CD4-positive, alpha-beta T cell treated with Interleukin-17A for 1 hour (primary cell): ENCODE measurements at regions not wholly inside any gene's neighbourhood (a gene's known extent, or its start where the extent isn't known, plus 50 kb on each side); places are given as distances from the start of the nearest gene placed in this dataset.
"Not testable (repeated sequence)": the region's sequence is repeated elsewhere in the genome, so short reads cannot be mapped to it uniquely, and the experiment has no call there.

Experiments used
- DNase-seq: peaks from one replicate; pipeline ENCODE4 v3.0.0-alpha.2; 2020

DNA sequence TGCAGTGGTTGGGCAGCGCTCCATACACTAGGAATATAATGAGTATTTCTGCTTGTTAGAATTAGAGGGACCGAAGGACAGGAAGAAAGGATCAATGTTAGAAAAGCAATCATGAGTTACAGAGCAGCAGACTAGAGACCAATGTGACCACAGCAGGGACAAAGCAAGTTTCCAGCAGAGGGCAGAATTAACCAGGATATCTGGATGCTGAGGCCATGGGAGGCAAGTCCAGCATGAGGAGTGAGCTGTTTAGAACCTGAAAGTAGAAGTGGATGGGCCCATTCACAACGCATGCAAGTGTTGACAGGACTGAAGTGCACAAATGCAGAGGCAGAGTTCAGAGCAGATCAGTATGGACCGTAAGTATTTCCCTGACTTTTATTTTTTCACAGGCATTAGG is 910.4 kb upstream of the GYPC start:
- DNase-seq: no peak

DNA sequence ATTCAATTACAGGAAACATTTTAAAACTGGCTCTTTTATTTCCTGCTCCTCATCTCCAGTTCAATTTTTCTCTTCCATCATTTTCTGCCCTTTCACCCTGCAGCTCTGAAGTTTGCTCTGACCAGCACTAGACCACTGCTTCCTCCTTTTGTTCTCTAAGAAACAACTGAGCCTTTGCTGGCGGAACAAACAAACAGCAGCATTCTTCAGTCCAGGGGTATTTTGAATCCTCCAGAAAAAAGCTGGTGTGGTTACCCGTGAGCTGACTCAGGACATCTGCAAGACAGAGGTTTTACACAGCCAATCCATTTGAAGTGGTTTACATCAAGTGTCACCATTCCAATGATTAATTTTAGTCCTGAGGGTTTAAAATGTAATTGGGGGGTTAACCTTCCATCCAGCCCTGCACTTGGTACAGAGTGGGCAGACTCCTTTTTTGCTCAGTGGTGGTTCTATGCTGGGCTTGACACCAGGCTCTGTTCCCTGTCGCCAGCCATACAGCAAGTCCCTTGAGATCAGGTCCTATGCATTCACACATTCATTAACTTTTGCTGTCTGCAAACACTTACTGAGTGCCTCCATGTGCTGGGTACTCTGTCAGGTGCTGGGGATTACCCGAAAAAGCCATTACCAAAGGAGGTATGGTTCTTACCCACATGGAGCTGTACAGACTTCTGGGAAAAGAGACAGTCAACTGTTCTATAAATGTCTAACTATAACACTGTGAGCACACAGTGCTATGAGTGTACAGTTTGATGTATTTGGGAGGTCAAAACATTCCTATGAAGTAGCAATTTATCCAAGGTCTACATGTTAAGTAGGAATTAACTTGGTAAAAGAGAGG is 909.4 kb upstream of the GYPC start:
- no peak for DNase-seq

DNA sequence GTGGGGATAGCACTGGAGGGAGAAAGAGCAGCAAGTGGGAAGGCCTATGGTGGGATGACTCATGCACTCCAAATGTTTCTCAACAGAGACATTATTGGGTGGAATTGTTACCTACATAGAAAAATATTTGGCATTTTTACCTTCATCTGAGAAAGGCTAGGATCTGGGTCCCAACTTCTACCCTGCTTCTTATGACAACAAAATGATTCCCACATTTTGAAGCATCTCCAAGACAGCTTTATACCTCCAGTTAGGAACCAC is 908.9 kb upstream of the GYPC start:
- no peak for DNase-seq

DNA sequence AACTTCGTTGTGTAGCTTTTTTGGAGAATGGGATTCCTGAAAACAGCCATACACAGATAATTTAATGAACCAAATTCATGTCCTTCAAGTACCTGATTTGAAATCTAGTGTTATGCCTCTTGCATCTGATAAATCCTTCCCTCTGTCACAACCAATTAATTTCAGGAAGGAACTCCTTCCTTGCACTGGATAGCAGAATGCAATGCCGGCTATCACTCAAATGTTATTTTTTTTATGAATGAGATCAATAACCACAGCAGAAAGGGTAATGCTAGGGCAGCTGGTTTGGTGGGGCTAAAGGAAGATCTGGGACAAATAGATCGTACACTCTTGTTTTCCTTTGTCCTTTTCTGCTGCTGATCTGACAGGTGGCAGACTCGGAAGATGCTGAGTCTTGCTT is 899.5 kb upstream of the GYPC start:
- DNase-seq: no peak

DNA sequence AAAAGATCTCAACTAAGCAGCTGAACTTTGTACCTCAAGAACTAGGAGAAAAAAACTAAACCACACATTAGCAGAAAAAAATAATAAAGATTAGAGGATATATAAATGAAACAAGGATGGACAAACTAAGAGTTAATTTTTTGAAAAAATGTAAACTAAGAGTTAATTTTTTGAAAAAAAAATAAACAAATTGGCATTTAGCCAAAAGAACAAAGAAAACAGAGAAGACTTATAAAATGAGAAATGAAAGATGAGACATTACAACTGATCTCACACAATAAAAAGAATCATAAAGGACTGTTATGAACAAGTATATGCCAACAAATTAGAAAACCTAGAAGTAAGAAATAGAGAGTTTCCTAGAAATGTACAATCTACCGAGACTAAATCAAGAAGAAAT is 859.2 kb upstream of the GYPC start:
- no peak for DNase-seq

DNA sequence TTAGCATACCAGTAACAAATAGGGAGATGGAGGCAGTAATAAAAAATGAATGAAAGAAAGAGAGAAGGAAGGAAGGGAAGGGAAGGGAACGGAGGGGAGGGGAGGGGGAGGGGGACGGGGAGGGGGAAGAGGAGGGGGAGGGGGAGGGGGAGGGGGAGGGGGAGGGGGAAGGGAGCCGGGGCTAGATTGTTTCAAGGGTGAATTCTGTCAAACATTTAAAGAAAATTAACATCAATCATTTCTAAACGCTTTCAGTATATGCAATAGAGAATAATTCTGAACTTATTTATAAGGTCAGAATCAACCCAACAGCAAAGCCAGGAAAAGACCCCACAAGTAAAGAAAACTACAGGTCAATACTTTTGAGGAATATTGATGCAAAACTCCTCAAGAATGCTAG is 858.8 kb upstream of the GYPC start:
- no peak for DNase-seq

DNA sequence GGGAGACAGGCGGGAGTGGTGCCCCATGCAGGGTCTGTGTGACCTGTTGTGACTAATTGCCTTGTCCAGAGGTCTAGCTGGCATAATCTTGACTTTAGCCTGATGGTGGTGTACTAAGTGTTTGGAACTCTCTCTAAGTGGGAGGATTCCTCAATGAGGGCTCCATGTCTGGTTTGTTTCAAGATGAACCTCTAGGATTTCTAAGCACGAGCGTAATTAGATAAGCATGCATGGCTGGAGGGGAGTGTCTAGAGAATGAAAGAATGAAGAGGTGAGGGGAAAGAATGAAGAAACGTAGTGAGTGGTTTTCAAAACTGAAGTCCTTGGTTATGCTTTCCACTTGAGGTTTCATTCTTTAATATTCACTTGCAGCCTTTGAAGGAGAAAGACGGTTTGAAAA is 833.2 kb upstream of the GYPC start:
- DNase-seq: no peak

DNA sequence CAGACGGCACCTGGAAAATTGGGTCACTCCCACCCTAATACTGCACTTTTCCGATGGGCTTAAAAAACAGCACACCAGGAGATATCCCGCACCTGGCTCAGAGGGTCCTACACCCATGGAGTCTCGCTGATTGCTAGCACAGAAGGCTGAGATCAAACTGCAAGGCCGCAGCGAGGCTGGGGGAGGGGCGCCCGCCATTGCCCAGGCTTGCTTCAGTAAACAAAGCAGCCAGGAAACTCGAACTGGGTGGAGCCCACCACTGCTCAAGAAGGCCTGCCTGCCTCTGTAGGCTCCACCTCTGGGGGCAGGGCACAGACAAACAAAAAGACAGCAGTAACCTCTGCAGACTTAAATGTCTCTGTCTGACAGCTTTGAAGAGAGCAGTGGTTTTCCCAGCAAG is 830.2 kb upstream of the GYPC start:
- DNase-seq: not testable (repeated sequence)

DNA sequence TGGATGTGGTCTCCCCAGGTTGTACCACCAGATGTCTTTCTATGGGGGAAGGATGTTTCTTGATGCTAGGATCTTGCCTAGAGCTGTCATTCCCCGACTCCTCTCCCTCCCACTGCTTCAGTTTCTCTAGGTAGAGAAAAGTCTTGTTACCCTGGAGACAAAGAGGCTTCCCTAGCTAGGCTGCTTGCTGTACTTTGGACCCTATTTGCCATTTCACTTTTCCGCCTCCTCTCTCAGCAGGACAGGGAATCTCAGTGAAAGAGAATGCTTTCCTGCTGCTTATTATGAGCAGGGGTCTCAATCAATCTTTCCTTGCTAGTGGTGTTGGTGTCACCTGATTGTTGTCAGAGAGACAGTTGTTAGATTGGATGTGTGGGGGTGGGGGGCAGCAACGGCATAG is 818.8 kb upstream of the GYPC start:
- no peak for DNase-seq

DNA sequence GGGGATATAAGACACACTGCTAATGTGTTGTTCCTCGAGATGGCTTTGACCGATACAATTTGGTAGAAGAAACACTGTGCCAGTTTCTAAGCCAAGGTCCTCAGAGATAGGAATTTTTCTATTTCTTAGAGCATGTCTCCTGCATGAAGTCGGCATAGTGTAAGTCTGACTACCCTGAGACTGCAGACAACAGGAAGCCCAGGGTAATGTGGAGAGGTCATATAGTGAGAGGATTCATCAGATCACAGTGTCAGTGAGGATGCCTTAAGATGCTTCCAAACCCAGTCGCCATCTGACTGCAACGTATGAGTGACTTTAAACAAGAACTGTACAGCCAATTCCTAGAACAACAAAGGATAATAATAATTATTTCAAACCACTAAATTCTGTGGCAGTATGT is 818.3 kb upstream of the GYPC start:
- DNase-seq: no peak

DNA sequence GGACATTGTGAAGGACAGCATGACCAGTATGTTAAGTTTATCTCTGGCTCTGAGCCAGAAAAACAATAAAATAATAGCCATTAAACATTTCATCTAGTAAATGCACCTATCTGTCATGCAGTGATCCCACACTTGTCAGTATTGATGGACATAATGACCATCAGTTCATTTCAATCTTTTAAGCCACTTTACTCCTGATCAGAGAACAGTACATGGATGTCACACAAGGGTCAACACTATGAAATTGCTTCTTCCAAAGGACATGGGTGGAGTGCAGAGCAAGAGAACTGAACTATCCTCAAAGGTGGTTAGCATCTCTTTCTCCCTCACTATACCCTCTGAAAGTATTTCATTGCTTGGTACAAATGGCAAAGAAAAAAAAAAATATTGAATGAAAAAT is 816.0 kb upstream of the GYPC start:
- no peak for DNase-seq

DNA sequence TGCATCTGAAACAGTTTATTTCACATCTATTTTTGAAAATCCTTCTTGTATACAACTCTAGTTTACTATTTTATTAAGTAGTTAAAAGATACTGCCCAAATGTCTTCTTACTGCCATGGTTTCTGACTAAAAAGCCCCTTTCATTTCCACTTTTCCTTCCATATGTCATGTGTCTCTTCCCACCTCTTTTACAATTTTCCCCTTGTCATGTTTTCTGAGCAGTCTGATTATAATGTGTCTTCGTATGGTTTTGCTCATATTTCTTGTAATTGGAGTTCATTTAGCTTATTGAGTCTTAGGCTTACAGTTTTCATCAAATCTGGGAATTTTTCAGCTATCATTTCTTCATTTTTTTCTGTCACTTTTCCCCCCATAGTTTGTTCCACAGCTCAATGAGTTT is 813.9 kb upstream of the GYPC start:
- no peak for DNase-seq

DNA sequence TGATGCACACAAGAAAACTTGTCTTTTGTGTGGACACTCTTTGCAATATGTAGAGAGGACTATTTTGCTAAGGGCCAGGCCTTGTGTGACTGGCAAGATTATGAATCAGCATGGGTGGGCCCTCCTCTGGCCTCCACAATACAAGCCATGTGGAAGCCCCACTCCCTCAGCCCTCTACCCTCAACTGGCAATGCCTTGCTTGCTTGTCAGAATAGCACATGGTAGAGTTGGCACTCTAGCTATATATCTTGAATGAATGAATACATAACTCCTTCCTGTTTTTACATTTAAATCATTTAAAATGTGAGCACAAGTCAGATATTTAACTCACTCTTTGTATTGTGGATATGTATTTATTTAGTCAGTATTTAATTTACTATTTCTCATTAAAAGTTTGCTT is 805.4 kb upstream of the GYPC start:
- no peak for DNase-seq

DNA sequence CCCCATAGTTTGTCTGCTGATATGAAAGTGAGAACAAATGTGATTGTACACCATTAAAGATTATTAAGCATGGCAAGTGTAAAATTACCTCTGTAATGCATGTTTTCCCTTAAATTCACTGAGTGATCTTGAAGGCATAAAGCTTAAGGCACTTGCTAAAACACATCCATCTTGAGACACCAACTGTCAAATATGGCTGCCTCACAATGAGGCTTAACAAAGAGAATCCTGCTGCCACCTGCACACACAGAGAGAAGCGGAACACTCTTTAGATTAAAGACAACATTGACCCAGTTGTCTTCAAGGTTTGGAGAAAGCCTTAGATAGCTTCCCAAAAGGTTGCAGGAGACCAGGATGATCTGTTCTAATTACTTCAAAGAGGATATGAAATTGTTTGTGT is 803.6 kb upstream of the GYPC start:
- no peak for DNase-seq

DNA sequence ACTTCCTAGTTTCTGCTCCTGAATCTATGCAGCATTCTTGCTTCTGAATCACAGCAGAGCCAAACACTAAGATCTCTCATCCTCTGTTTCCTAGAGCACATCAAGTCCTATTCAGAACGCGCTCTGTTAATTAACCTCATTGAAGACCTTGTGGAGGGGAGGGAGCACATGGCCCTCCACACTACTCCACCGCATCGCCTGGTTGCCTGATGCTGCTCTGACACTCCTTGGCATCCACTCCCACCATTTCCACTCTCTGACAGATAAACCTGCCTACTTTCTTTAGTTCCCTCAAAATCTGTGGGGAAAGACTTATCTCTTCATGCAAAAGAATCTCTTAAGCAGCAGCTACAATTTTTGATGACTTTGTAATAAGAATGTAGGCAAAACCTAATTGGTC is 802.3 kb upstream of the GYPC start:
- no peak for DNase-seq

DNA sequence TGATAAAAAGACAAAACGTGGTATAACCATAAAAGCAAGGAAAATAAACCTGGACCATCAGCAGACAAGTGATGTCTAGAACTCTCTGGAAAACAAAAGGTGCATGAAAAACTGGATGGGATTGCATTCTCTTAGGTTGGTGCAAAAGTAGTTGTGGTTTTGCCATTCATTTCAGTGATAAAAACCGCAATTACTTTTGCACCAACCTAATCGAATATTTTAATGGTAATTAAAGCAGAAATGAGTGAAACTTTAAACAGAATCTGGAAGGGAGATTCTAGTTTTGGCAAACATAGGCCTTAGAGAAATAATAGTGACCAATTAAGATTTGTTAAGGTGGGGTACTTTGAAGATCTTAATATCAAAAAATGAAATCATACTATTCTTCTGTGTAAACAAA is 800.8 kb upstream of the GYPC start:
- no peak for DNase-seq

DNA sequence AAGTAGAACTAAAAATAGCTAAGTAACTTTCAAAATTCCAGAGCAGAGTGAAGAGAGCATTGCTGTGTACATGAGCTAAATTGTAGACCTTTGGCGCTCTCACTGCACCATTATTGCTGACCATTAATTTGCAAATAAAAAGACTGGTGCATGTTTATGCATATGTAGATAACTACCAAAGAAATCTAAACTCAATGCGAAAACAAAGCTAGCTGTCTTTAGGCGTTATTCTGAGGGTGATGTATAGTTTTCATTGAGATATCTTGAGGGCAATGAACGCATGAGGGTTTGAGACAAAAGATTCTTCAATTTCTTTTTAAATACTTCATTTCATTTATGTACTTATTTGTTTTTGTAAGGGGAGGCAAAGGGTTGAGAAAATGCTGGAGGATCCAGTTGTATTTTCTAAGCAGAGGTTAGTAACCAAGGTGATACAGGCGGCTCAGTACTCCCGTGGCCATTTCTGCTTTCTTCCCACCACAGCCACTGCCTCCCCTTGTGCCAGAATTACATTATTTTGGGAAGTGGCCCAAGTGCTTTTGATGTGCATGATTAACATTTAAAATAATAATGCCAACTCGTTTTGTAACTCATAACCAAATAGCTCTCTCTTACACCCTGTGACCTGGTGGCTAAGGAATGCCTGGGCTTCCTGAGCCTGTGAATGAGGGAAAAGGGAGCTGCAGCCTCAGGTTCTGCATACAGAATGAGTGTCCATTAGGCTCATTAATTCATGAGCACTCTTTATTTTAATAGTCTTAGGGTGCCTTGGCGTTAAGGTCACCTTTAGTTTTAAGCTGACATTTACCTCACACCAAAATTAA is 797.8 kb upstream of the GYPC start:
- no peak for DNase-seq

DNA sequence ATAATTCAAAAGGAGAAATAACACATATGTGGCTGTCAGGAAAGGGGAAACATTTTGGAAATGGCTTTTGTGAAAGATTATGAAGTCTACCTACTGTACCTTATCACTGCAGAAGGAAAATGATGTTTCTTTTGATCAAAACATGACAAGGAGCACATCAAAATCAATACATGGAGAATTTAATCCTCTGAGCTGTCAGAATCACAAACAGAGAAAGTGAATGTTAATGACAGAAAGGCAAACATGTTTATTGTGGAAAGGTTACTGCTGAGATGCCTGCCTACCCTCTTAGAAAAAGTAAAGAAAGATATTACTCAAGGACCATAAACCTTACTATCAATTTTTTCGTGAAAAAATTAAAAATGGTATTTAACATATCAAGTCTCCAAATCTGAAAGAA is 794.5 kb upstream of the GYPC start:
- no peak for DNase-seq

DNA sequence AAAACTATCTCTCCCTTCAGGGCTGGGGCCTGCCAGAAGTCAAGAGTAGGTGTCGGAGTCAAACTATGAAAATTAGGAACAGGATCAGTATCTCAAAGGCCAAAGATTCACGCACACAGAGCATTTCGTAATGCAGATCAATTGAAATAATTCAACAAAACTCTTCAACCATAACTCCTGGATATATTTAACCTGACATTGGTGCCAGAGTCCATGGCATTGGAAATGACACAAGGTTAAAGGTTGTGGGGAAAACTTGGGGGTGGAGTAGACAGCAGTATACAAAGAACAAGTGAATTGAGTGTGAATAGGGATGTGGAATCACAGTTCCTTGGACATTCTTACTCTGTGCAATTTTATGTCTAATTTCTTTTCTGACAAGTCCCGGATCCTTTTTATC is 788.0 kb upstream of the GYPC start:
- no peak for DNase-seq

DNA sequence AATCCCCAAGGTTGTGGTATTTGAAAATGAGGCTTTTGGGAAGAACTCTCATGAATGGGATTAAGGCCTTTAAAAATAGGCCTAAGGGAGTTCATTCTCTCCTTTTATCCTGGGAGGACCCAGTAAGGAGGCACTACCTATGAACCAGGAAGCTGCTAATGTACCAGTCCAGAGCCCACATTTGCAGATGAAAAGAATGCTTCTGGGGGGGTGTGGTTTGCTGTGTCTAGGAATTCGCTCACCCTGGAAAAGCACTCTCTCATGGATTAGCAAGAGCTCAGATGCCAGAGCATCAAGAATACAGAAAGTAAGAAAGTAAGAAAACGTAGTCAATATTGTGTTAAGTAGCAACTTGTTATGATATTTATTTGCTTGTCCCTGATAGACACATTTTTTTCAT is 785.7 kb upstream of the GYPC start:
- DNase-seq: no peak

DNA sequence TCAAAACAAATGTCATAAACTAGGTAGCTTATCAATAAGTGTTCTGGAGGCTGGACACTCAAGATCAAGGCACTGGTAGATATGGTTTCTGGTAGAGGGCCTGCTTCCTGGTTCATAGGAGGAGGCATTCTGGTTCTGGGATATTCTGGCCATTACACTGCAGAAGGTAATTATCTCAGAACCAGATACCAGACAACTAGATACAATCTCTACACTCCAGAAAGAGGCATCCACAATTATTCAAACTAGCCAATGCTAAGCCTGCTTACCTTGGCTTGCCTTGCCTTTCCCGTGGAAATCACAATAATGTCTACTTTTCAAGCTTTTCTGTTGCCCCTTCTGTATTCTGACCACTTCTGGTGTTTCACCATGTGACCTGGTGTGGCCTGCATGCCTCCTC is 785.2 kb upstream of the GYPC start:
- no peak for DNase-seq

DNA sequence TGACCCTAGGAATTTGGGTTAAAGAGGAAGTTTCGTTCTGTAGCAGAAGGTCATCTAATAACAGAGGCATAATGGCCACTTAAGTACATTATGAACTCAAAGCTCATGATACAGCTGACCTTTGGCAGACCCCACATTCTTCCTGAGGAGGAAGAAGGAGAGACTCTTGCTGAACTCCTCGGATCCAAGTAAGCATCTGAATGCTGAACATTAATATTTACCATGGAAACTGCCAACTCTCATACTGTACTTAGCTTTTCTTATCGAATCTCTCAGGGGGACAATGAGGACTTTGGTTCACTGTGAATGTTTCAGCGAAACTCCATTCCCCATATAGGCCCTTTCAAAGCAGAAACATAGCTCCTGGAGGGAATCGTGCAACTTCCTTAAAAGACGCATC is 781.4 kb upstream of the GYPC start:
- DNase-seq: no peak

DNA sequence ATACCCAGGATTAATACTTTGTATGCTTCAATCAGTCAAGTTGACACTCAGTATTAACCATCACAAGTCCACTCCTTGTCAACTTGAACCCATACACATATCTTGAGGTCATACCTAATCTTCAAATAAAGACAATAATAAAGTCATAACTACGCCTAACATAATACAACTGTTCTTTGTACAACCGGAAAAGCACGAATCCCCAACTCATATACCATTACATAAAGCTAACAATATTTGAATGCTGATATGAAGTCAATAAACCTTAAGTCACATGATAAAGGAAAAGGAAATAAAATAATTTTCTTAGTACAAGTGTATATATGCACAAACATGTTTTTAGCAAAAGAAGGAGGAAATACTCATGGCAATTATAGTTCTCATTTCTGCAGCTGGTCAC is 770.6 kb upstream of the GYPC start:
- no peak for DNase-seq

DNA sequence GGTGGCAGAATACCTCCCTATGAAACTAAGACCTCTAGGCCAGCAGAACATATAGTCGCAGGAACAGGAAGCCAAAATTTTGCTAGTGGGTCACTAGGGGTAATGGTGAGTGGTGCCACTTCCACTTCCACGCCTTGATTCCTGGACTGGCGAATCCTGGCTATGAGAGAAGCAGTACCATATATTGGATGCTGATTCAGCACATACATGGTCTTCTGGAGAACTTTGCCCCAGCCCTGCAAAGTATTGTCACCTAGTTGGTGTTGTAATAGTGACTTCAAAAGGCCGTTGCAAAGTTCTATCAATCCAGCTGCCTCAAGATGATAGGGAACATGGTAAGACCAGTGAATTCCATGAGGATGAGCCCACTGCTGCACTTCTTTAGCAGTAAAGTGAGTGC is 769.8 kb upstream of the GYPC start:
- DNase-seq: no peak

DNA sequence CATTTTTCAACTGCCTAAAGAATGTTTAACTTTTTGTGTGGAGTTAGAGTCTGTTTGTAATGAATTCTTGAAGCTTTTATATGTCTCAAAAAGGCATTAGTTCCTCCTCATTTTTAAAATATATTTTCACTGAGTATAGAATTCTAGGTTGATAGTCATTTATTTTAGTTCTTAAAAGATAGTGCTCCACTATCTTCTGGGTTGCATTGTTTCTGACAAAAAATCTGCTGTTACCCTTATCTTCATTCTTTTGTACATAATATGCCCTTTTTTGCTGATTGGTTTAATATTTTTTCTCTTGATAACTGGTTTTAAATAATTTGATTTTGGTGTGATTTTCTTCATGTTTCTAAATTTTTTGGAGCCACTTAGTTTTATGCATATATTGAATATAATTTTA is 754.7 kb upstream of the GYPC start:
- no peak for DNase-seq
